GM23338 (cell line): ENCODE measurements at regions not wholly inside any gene's neighbourhood (a gene's known extent, or its start where the extent isn't known, plus 50 kb on each side); places are given as distances from the start of the nearest gene placed in this dataset.

ENCODE experiments used
- ATAC-seq: fragments of 200-7000 bp; cut with Tn5 transposase; 3 replicates; pipeline ENCODE4 v1.9.1; 2020
- DNase-seq: peaks from one replicate; pipeline ENCODE4 v3.0.0-alpha.2; 2015; ENCODE audit warnings: low spot score
- H2AFZ ChIP-seq: fragments of 200-600 bp; sonication (generic); 2 replicates; pipeline ENCODE4 v1.8.0; 2016; ENCODE audit warnings: antibody characterized with exemption, mild to moderate bottlenecking, moderate library complexity
- H3F3A ChIP-seq: fragments of 200-600 bp; sonication (generic); replicated peaks from 2 replicates; pipeline ENCODE4 v1.8.0; 2017; ENCODE audit warnings: antibody characterized with exemption, mixed run types, low read depth
- H3K27ac ChIP-seq: fragments of 200-600 bp; sonication (generic); 2 replicates; pipeline ENCODE4 v1.6.1; 2016; ENCODE audit warnings: low read depth
- H3K27me3 ChIP-seq: fragments of 200-600 bp; sonication (generic); 2 replicates; pipeline ENCODE4 v1.8.0; 2016; ENCODE audit warnings: mild to moderate bottlenecking, mixed run types, moderate library complexity; ENCODE audit not compliant: insufficient read depth
- H3K36me3 ChIP-seq: fragments of 200-600 bp; sonication (generic); 2 replicates; pipeline ENCODE4 v1.8.0; 2016; ENCODE audit warnings: mild to moderate bottlenecking; ENCODE audit not compliant: insufficient read depth
- H3K4me1 ChIP-seq: fragments of 200-600 bp; sonication (generic); 2 replicates; pipeline ENCODE4 v1.8.0; 2016; ENCODE audit warnings: mild to moderate bottlenecking, moderate library complexity; ENCODE audit not compliant: insufficient read depth
- H3K4me2 ChIP-seq: fragments of 200-600 bp; sonication (generic); 2 replicates; pipeline ENCODE4 v1.7.1; 2017; ENCODE audit warnings: mixed run types
- H3K4me3 ChIP-seq: fragments of 200-600 bp; sonication (generic); 2 replicates; pipeline ENCODE4 v1.6.1; 2016; ENCODE audit warnings: mixed run types
- H3K79me2 ChIP-seq: fragments of 200-600 bp; sonication (generic); replicated peaks from 2 replicates; pipeline ENCODE4 v1.8.0; 2017; ENCODE audit warnings: mild to moderate bottlenecking; ENCODE audit not compliant: insufficient read depth
- H3K9me2 ChIP-seq: fragments of 200-600 bp; sonication (generic); 2 replicates; pipeline ENCODE4 v1.8.0; 2017; ENCODE audit not compliant: insufficient read depth
- H4K20me1 ChIP-seq: fragments of 200-600 bp; sonication (generic); replicated peaks from 2 replicates; pipeline ENCODE4 v1.8.0; 2017; ENCODE audit warnings: mild to moderate bottlenecking; ENCODE audit not compliant: insufficient read depth
- H3K27ac Mint-ChIP-seq: 2 replicates; pipeline ENCODE4 v1.8.0; 2020; ENCODE audit warnings: inconsistent platforms, mild to moderate bottlenecking, moderate library complexity, mixed read lengths
- H3K27me3 Mint-ChIP-seq: 3 replicates; pipeline ENCODE4 v1.8.0; 2022; ENCODE audit warnings: low read depth, mild to moderate bottlenecking, moderate library complexity, mixed read lengths, inconsistent platforms; ENCODE audit not compliant: insufficient read depth, poor library complexity
- H3K36me3 Mint-ChIP-seq: 3 replicates; pipeline ENCODE4 v1.8.0; 2021; ENCODE audit warnings: low read depth, mild to moderate bottlenecking, inconsistent platforms, moderate library complexity, mixed read lengths
- H3K4me1 Mint-ChIP-seq: 3 replicates; pipeline ENCODE4 v1.8.0; 2020; ENCODE audit warnings: mild to moderate bottlenecking, inconsistent platforms, mixed read lengths
- H3K4me3 Mint-ChIP-seq: 3 replicates; pipeline ENCODE4 v1.8.0; 2021; ENCODE audit warnings: moderate library complexity, mild to moderate bottlenecking, inconsistent platforms, mixed read lengths
- H3K9me3 Mint-ChIP-seq: 3 replicates; pipeline ENCODE4 v1.8.0; 2020; ENCODE audit warnings: moderate library complexity, mild to moderate bottlenecking, inconsistent platforms, mixed read lengths
- CREB1 ChIP-seq: fragments of 250-450 bp; sonication (Bioruptor Pico); IDR thresholded peaks from 2 replicates; pipeline ENCODE4 v1.5.0; 2020; ENCODE audit warnings: low read depth, mild to moderate bottlenecking, moderate library complexity
- EZH2 ChIP-seq: fragments of 200-600 bp; sonication (generic); IDR thresholded peaks from one replicate; pipeline ENCODE4 v1.8.0; 2017; ENCODE audit warnings: antibody characterized with exemption, mild to moderate bottlenecking, low read depth; ENCODE audit not compliant: unreplicated experiment
- EZH2phosphoT487 ChIP-seq: fragments of 200-600 bp; sonication (generic); IDR thresholded peaks from one replicate; pipeline ENCODE4 v1.8.1; 2018; ENCODE audit warnings: antibody characterized with exemption; ENCODE audit not compliant: unreplicated experiment
- JUNB ChIP-seq: IDR thresholded peaks from one replicate; pipeline ENCODE4 v1.6.1; 2016; ENCODE audit warnings: antibody characterized with exemption; ENCODE audit not compliant: unreplicated experiment
- NANOG ChIP-seq: IDR thresholded peaks from 2 replicates; pipeline ENCODE4 v1.6.1; 2016; ENCODE audit warnings: antibody characterized with exemption, borderline replicate concordance
- POLR2AphosphoS5 ChIP-seq: IDR thresholded peaks from 2 replicates; pipeline ENCODE4 v1.6.1; 2016; ENCODE audit warnings: antibody characterized with exemption, low read depth
- STAT1 ChIP-seq: IDR thresholded peaks from one replicate; pipeline ENCODE4 v1.6.1; 2016; ENCODE audit warnings: antibody characterized with exemption; ENCODE audit not compliant: unreplicated experiment
- ZNF114 ChIP-seq: fragments of 250-450 bp; sonication (Bioruptor Pico); IDR thresholded peaks from 2 replicates; pipeline ENCODE4 v1.5.0; 2020; ENCODE audit warnings: mild to moderate bottlenecking, moderate library complexity
- ZNF331 ChIP-seq: fragments of 250-450 bp; sonication (Bioruptor Pico); IDR thresholded peaks from 2 replicates; pipeline ENCODE4 v1.5.0; 2020; ENCODE audit warnings: low read depth, mild to moderate bottlenecking, moderate library complexity
- TF ChIP-seq, protein P1 (sequence below): fragments of 250-450 bp; sonication (Bioruptor Pico); IDR thresholded peaks from 2 replicates; pipeline ENCODE4 v1.5.0; 2020; ENCODE audit warnings: mild to moderate bottlenecking, moderate library complexity
- TF ChIP-seq, protein P2 (sequence below): IDR thresholded peaks from one replicate; pipeline ENCODE4 v1.6.1; 2018; ENCODE audit warnings: antibody characterized with exemption; ENCODE audit not compliant: unreplicated experiment
- TF ChIP-seq, protein P3 (sequence below), 2 experiments: fragments of 200-600 bp in 1 of 2; sonication (generic) in 1 of 2; conservative IDR thresholded peaks; 2 replicates each; pipeline versions ENCODE4 v1.5.1 to v1.6.1; 2016 to 2017; ENCODE audit warnings: antibody characterized with exemption in 2 of 2, low read depth in 2 of 2, mild to moderate bottlenecking in 2 of 2, moderate library complexity in 1 of 2
- TF ChIP-seq, protein P4 (sequence below): IDR thresholded peaks from 2 replicates; pipeline ENCODE4 v1.6.1; 2016; ENCODE audit warnings: antibody characterized with exemption

DNA sequence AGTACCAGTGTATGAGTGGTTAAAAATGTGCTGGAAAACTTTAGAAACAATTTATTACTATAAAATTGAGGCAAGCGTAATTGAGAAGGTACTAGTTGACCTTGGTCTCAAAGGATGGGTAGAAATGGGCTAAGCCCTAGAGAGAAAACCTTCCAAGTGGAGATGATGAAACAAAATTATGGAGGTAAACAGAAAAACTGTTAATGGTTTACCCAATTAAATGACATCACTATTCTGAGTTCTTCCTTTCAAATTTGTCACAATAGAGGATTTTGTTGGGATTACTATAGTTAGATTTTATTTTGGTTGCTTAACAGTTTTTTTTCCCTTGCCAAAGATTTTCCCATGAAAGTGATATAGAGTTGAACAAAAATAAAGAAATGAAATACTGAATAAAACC lies 1302.5 kb upstream of the TENM3 start:
- TF ChIP-seq STAT1 (no peak), ZNF331 (no peak), ZNF114 (CRISPR knock-in tag) (no peak), CREB1 (no peak), EZH2 (no peak), POLR2AphosphoS5 (no peak), NANOG (no peak), JUNB (no peak), EZH2phosphoT487 (no peak)
- TF ChIP-seq, protein P1, sequence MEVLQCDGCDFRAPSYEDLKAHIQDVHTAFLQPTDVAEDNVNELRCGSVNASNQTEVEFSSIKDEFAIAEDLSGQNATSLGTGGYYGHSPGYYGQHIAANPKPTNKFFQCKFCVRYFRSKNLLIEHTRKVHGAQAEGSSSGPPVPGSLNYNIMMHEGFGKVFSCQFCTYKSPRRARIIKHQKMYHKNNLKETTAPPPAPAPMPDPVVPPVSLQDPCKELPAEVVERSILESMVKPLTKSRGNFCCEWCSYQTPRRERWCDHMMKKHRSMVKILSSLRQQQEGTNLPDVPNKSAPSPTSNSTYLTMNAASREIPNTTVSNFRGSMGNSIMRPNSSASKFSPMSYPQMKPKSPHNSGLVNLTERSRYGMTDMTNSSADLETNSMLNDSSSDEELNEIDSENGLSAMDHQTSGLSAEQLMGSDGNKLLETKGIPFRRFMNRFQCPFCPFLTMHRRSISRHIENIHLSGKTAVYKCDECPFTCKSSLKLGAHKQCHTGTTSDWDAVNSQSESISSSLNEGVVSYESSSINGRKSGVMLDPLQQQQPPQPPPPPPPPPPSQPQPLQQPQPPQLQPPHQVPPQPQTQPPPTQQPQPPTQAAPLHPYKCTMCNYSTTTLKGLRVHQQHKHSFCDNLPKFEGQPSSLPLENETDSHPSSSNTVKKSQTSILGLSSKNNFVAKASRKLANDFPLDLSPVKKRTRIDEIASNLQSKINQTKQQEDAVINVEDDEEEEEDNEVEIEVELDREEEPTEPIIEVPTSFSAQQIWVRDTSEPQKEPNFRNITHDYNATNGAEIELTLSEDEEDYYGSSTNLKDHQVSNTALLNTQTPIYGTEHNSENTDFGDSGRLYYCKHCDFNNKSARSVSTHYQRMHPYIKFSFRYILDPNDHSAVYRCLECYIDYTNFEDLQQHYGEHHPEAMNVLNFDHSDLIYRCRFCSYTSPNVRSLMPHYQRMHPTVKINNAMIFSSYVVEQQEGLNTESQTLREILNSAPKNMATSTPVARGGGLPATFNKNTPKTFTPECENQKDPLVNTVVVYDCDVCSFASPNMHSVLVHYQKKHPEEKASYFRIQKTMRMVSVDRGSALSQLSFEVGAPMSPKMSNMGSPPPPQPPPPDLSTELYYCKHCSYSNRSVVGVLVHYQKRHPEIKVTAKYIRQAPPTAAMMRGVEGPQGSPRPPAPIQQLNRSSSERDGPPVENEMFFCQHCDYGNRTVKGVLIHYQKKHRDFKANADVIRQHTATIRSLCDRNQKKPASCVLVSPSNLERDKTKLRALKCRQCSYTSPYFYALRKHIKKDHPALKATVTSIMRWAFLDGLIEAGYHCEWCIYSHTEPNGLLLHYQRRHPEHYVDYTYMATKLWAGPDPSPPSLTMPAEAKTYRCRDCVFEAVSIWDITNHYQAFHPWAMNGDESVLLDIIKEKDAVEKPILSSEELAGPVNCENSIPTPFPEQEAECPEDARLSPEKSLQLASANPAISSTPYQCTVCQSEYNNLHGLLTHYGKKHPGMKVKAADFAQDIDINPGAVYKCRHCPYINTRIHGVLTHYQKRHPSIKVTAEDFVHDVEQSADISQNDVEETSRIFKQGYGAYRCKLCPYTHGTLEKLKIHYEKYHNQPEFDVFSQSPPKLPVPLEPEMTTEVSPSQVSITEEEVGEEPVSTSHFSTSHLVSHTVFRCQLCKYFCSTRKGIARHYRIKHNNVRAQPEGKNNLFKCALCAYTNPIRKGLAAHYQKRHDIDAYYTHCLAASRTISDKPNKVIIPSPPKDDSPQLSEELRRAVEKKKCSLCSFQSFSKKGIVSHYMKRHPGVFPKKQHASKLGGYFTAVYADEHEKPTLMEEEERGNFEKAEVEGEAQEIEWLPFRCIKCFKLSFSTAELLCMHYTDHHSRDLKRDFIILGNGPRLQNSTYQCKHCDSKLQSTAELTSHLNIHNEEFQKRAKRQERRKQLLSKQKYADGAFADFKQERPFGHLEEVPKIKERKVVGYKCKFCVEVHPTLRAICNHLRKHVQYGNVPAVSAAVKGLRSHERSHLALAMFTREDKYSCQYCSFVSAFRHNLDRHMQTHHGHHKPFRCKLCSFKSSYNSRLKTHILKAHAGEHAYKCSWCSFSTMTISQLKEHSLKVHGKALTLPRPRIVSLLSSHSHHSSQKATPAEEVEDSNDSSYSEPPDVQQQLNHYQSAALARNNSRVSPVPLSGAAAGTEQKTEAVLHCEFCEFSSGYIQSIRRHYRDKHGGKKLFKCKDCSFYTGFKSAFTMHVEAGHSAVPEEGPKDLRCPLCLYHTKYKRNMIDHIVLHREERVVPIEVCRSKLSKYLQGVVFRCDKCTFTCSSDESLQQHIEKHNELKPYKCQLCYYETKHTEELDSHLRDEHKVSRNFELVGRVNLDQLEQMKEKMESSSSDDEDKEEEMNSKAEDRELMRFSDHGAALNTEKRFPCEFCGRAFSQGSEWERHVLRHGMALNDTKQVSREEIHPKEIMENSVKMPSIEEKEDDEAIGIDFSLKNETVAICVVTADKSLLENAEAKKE (CRISPR knock-in tag): no peak
- TF ChIP-seq, protein P2, sequence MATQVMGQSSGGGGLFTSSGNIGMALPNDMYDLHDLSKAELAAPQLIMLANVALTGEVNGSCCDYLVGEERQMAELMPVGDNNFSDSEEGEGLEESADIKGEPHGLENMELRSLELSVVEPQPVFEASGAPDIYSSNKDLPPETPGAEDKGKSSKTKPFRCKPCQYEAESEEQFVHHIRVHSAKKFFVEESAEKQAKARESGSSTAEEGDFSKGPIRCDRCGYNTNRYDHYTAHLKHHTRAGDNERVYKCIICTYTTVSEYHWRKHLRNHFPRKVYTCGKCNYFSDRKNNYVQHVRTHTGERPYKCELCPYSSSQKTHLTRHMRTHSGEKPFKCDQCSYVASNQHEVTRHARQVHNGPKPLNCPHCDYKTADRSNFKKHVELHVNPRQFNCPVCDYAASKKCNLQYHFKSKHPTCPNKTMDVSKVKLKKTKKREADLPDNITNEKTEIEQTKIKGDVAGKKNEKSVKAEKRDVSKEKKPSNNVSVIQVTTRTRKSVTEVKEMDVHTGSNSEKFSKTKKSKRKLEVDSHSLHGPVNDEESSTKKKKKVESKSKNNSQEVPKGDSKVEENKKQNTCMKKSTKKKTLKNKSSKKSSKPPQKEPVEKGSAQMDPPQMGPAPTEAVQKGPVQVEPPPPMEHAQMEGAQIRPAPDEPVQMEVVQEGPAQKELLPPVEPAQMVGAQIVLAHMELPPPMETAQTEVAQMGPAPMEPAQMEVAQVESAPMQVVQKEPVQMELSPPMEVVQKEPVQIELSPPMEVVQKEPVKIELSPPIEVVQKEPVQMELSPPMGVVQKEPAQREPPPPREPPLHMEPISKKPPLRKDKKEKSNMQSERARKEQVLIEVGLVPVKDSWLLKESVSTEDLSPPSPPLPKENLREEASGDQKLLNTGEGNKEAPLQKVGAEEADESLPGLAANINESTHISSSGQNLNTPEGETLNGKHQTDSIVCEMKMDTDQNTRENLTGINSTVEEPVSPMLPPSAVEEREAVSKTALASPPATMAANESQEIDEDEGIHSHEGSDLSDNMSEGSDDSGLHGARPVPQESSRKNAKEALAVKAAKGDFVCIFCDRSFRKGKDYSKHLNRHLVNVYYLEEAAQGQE: no peak
- TF ChIP-seq, protein P3, sequence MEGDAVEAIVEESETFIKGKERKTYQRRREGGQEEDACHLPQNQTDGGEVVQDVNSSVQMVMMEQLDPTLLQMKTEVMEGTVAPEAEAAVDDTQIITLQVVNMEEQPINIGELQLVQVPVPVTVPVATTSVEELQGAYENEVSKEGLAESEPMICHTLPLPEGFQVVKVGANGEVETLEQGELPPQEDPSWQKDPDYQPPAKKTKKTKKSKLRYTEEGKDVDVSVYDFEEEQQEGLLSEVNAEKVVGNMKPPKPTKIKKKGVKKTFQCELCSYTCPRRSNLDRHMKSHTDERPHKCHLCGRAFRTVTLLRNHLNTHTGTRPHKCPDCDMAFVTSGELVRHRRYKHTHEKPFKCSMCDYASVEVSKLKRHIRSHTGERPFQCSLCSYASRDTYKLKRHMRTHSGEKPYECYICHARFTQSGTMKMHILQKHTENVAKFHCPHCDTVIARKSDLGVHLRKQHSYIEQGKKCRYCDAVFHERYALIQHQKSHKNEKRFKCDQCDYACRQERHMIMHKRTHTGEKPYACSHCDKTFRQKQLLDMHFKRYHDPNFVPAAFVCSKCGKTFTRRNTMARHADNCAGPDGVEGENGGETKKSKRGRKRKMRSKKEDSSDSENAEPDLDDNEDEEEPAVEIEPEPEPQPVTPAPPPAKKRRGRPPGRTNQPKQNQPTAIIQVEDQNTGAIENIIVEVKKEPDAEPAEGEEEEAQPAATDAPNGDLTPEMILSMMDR (conservative IDR thresholded peaks at IDR 0.05; ENCODE audit: low read depth in 2 of 2): no peak
- TF ChIP-seq, protein P4, sequence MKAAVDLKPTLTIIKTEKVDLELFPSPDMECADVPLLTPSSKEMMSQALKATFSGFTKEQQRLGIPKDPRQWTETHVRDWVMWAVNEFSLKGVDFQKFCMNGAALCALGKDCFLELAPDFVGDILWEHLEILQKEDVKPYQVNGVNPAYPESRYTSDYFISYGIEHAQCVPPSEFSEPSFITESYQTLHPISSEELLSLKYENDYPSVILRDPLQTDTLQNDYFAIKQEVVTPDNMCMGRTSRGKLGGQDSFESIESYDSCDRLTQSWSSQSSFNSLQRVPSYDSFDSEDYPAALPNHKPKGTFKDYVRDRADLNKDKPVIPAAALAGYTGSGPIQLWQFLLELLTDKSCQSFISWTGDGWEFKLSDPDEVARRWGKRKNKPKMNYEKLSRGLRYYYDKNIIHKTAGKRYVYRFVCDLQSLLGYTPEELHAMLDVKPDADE: no peak
- Histone ChIP-seq H3K27ac (no peak overlapping the region), H3K4me1 (peaks cover 7% of the 10 kb centered on the region; the same call in 1 of the 2 replicates), H3K27me3 (no peaks in the 10 kb centered on the region), H4K20me1 (no peaks in the 10 kb centered on the region), H3K4me2 (no peak overlapping the region), H3K4me3 (no peak overlapping the region), H3K79me2 (no peaks in the 10 kb centered on the region), H3K36me3 (no peaks in the 10 kb centered on the region), H3F3A (no peaks in the 10 kb centered on the region), H3K9me2 (no peaks in the 10 kb centered on the region), H2AFZ (no peak overlapping the region)
- no peak for DNase-seq
- no peak overlapping the region for H3K4me3 Mint-ChIP-seq
- H3K36me3 Mint-ChIP-seq: no peaks in the 10 kb centered on the region
- ATAC-seq: no peak
- H3K4me1 Mint-ChIP-seq: peaks cover 10% of the 10 kb centered on the region
- peaks cover 2% of the 10 kb centered on the region; the same call in 2 of the 3 replicates for H3K9me3 Mint-ChIP-seq
- no peaks in the 10 kb centered on the region for H3K27me3 Mint-ChIP-seq
- no peak overlapping the region for H3K27ac Mint-ChIP-seq
